HepG2 (cell line): ENCODE measurements at regions not wholly inside any gene's neighbourhood (a gene's known extent, or its start where the extent isn't known, plus 50 kb on each side); places are given as distances from the start of the nearest gene placed in this dataset.

Experiments
- ATAC-seq: fragments of 200-7000 bp; cut with Tn5 transposase; 3 replicates; pipeline ENCODE4 v1.9.1; 2020; ENCODE audit warnings: mild to moderate bottlenecking, moderate library complexity
- BruUV-seq: library from RNA; stranded (reverse); fragments of 400-500 nt; replicated peaks from 2 replicates; lab custom pipeline; 2021; lab: Mats Ljungman, UMichigan
- CTCF ChIA-PET: fragments of 300-600 bp; formaldehyde crosslinking; extraction: SDS; loops from one replicate; lab custom pipeline; 2021; ENCODE audit warnings: low total read pairs, inconsistent platforms, low intra/inter-chr PET ratio; lab: Yijun Ruan, JAX
- POLR2A ChIA-PET: fragments of 350-600 bp; sonication (Branson Sonifier 250); formaldehyde crosslinking; loops from one replicate; lab custom pipeline; 2020; ENCODE audit warnings: antibody characterized with exemption, inconsistent platforms; lab: Yijun Ruan, JAX
- DNase-seq: peaks from one replicate; pipeline ENCODE4 v3.0.0-alpha.2; 2015; ENCODE audit warnings: low spot score
- FAIRE-seq: peaks from 3 replicates; lab custom pipeline; 2011; peaks lifted over from hg19 to GRCh38; lab: Jason Lieb, UNC
- H2AFZ ChIP-seq: one replicate; pipeline ENCODE4 v1.6.1; 2011; ENCODE audit warnings: low read length, inconsistent platforms
- H3K27ac ChIP-seq: fragments of 300-600 bp; 3 replicates; pipeline ENCODE4 v1.8.0; 2011; ENCODE audit warnings: mixed run types, mild to moderate bottlenecking, mixed read lengths, low read length, inconsistent platforms; ENCODE audit not compliant: insufficient read depth; ENCODE audit errors: extremely low read length
- H3K27me3 ChIP-seq, 2 experiments: fragments of 200-600 bp in 1 of 2; 2 replicates in 1 of 2; 3 replicates in 1 of 2; pipeline versions ENCODE4 v1.6.0 to v1.8.0; 2011; ENCODE audit warnings: low read length in 2 of 2, mild to moderate bottlenecking in 2 of 2, moderate library complexity in 2 of 2, inconsistent platforms in 1 of 2; ENCODE audit not compliant: insufficient read depth in 2 of 2, control insufficient read depth in 1 of 2
- H3K36me3 ChIP-seq, 2 experiments: fragments of 200-600 bp in 1 of 2; replicated peaks in 1 of 2; 2 replicates in 1 of 2; 3 replicates in 1 of 2; pipeline versions ENCODE4 v1.5.1 to v1.8.0; 2011; ENCODE audit warnings: low read length in 2 of 2, inconsistent platforms in 1 of 2; ENCODE audit not compliant: insufficient read depth in 2 of 2, control insufficient read depth in 1 of 2
- H3K4me1 ChIP-seq: 2 replicates; pipeline ENCODE4 v1.5.1; 2012; ENCODE audit warnings: low read length, inconsistent platforms; ENCODE audit not compliant: insufficient read depth
- H3K4me2 ChIP-seq: 2 replicates; pipeline ENCODE4 v1.6.0; 2011; ENCODE audit warnings: low read depth, low read length, inconsistent platforms
- H3K4me3 ChIP-seq, 3 experiments: fragments of 200-600 bp in 1 of 3; sonication (generic), shearing (Covaris generic) in 1 of 3; replicated peaks in 1 of 3; 2 replicates each; pipeline ENCODE4 v1.5.1; 2011 to 2016; ENCODE audit warnings: low read length in 3 of 3, inconsistent platforms in 2 of 3, low read depth in 2 of 3, mild to moderate bottlenecking in 2 of 3, control low read depth in 1 of 3, mixed read lengths in 1 of 3; ENCODE audit not compliant: insufficient read depth in 1 of 3
- H3K79me2 ChIP-seq: one replicate; pipeline ENCODE4 v1.6.1; 2011; ENCODE audit warnings: low read length, inconsistent platforms; ENCODE audit not compliant: insufficient read depth
- H3K9ac ChIP-seq: 2 replicates; pipeline ENCODE4 v1.6.0; 2011; ENCODE audit warnings: mild to moderate bottlenecking, low read depth, low read length, inconsistent platforms; ENCODE audit not compliant: insufficient read depth
- H3K9me3 ChIP-seq: 2 replicates; pipeline ENCODE4 v1.5.1; 2012; ENCODE audit warnings: mild to moderate bottlenecking, low read length
- H4K20me1 ChIP-seq: 2 replicates; pipeline ENCODE4 v1.6.0; 2011; ENCODE audit warnings: inconsistent platforms, mild to moderate bottlenecking, low read length, moderate library complexity; ENCODE audit not compliant: insufficient read depth
- AGO2 ChIP-seq: fragments of 200-400 bp; formaldehyde crosslinking; optimal IDR thresholded peaks from 2 replicates; pipeline ENCODE3; 2017; ENCODE audit warnings: mild to moderate bottlenecking, low read depth, low read length, moderate library complexity
- ATF7 ChIP-seq, 2 experiments: fragments of 450-650 bp in 1 of 2; sonication (generic) in 1 of 2; formaldehyde crosslinking in 1 of 2; IDR thresholded peaks; 2 replicates each; pipeline versions ENCODE4 v1.4.0 to v1.6.1; 2016 to 2020; ENCODE audit warnings: antibody characterized with exemption in 1 of 2, mild to moderate bottlenecking in 1 of 2, missing genetic modification reagents in 1 of 2
- MAF1 ChIP-seq: sonication (generic); formaldehyde crosslinking; IDR thresholded peaks from 2 replicates; pipeline ENCODE4 v1.5.0; 2020; ENCODE audit warnings: missing genetic modification reagents, borderline replicate concordance
- PAF1 ChIP-seq: IDR thresholded peaks from 2 replicates; pipeline ENCODE4 v1.6.1; 2016; ENCODE audit warnings: missing genetic modification reagents, missing compliant biosample characterization
- SCMH1 ChIP-seq: sonication (generic); formaldehyde crosslinking; IDR thresholded peaks from 2 replicates; pipeline ENCODE4 v1.9.0; 2021; ENCODE audit warnings: missing genetic modification reagents, mild to moderate bottlenecking, borderline replicate concordance
- SIN3B ChIP-seq: fragments of 150-350 bp; IDR thresholded peaks from 2 replicates; pipeline ENCODE4 v1.6.1; 2014; ENCODE audit warnings: low read length
- XBP1 ChIP-seq: sonication (generic); formaldehyde crosslinking; IDR thresholded peaks from 2 replicates; pipeline ENCODE4 v1.5.0; 2020; ENCODE audit warnings: missing genetic modification reagents
- ZFP1 ChIP-seq: IDR thresholded peaks from 2 replicates; pipeline ENCODE4 v1.6.1; 2016
- ZFP37 ChIP-seq: sonication (generic); formaldehyde crosslinking; IDR thresholded peaks from 2 replicates; pipeline ENCODE4 v1.4.0; 2020; ENCODE audit warnings: missing genetic modification reagents, borderline replicate concordance
- ZNF3 ChIP-seq: IDR thresholded peaks from 2 replicates; pipeline ENCODE4 v1.7.0; 2017; ENCODE audit warnings: inconsistent platforms
- ZNF558 ChIP-seq: sonication (generic); formaldehyde crosslinking; IDR thresholded peaks from 2 replicates; pipeline ENCODE4 v1.9.0; 2022; ENCODE audit warnings: mild to moderate bottlenecking, missing genetic modification reagents, borderline replicate concordance
- ZNF577 ChIP-seq: sonication (generic); formaldehyde crosslinking; IDR thresholded peaks from 2 replicates; pipeline ENCODE4 v1.4.0; 2020; ENCODE audit warnings: mild to moderate bottlenecking, low read depth, missing genetic modification reagents, borderline replicate concordance
- ZNF7 ChIP-seq: IDR thresholded peaks from 2 replicates; pipeline ENCODE4 v1.6.1; 2016; ENCODE audit warnings: missing biosample characterization, missing genetic modification reagents
- WGBS: methylation state at CpG from one replicate; pipeline ENCODE4 v1.1.6; 2017; ENCODE audit warnings: low lambda C conversion rate; 5-methylcytosine and 5-hydroxymethylcytosine counted together
- in situ Hi-C: cut with HindIII; loops from 2 replicates; pipeline ENCODE4 v1.10.0; 2017; ENCODE audit warnings: low pct_unique_long_range_greater_than_20kb; ENCODE audit not compliant: extremely low pct_ligation_motif_present
- intact Hi-C: fragments of 100-400 bp; cut with micrococcal nuclease; formaldehyde crosslinking; loops from one replicate; pipeline ENCODE4 v1.10.0; 2022; ENCODE audit not compliant: unreplicated experiment

DNA sequence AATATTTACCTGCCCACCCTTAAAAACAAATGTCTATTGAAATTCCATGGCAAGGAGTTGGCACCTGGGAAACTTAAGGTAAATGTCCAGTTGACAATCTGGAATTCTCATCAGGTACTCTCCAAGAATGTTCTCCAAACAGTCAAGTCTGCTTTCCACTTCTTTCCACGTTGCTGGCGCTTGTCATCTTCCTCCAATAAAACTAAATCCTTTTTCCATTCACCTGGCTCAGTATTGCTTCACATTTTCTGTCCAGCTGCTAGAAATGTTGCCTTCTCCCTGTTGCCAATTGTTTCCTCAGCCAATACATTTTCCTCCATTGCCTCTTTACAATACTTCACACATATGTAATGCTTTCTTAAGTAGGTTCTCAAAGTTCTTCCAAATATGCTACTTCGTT, 1288.1 kb upstream of the MAP3K7 start:
- Histone ChIP-seq H3K27ac (no peak overlapping the region), H3K27me3 (no peaks in the 10 kb centered on the region), H3K4me1 (no peaks in the 10 kb centered on the region), H3K9ac (no peak overlapping the region), H2AFZ (no peak overlapping the region), H3K36me3 (no peaks in the 10 kb centered on the region), H3K4me3 (no peak overlapping the region), H3K9me3 (no peaks in the 10 kb centered on the region), H4K20me1 (no peaks in the 10 kb centered on the region), H3K4me2 (no peak overlapping the region), H3K79me2 (no peaks in the 10 kb centered on the region)
- TF ChIP-seq ZNF558 (CRISPR knock-in tag), result no peak
- TF ChIP-seq ATF7 (IDR thresholded peaks at IDR 0.05), result no peak
- no peak for TF ChIP-seq ATF7 (CRISPR knock-in tag; IDR thresholded peaks at IDR 0.05)
- no peak for TF ChIP-seq PAF1
- TF ChIP-seq SIN3B, result no peak
- no peak for TF ChIP-seq ZNF577 (CRISPR knock-in tag)
- TF ChIP-seq MAF1 (CRISPR knock-in tag), result no peak
- no peak for TF ChIP-seq SCMH1 (CRISPR knock-in tag)
- TF ChIP-seq AGO2, result no peak
- TF ChIP-seq ZNF7, result no peak
- no peak for TF ChIP-seq ZNF3
- no peak for TF ChIP-seq ZFP37 (CRISPR knock-in tag)
- no peak for TF ChIP-seq ZFP1 (CRISPR knock-in tag)
- TF ChIP-seq XBP1 (CRISPR knock-in tag), result no peak
- ATAC-seq (no peak), DNase-seq (no peak), FAIRE-seq (no peak)
- CTCF ChIA-PET, result no interaction called here
- POLR2A ChIA-PET, result no interaction called here
- WGBS, result 0% methylated on average over 3 of the region's 3 CpGs
- BruUV-seq, result no TSS peak
- intact Hi-C loops, result no loop called here
- in situ Hi-C loops, result no loop called here
